Kidney tubule cell (primary cell): ENCODE measurements at regions not wholly inside any gene's neighbourhood (a gene's known extent, or its start where the extent isn't known, plus 50 kb on each side); places are given as distances from the start of the nearest gene placed in this dataset.

Source experiments
- DNase-seq: peaks from one replicate; pipeline ENCODE4 v3.0.0-alpha.2; 2018; ENCODE audit warnings: low spot score

GRCh38 chr5:20556115-20556763, 568.2 kb upstream of the CDH18 start:
- no peak for DNase-seq

- no peak for DNase-seq
Observed at GRCh38 chr5:20555034-20555433, 567.0 kb upstream of the CDH18 start.

GRCh38 chr5:20554001-20554400, 566.0 kb upstream of the CDH18 start:
- no peak for DNase-seq

- no peak for DNase-seq
Observed at GRCh38 chr5:20537911-20538703, 550.1 kb upstream of the CDH18 start.

- DNase-seq: no peak
Observed at GRCh38 chr5:20536813-20537212, 548.8 kb upstream of the CDH18 start.

GRCh38 chr5:20536341-20536740, 548.3 kb upstream of the CDH18 start:
- DNase-seq: no peak

- no peak for DNase-seq
Observed at GRCh38 chr5:20528471-20528870, 540.5 kb upstream of the CDH18 start.

GRCh38 chr5:20524991-20525529, 537.1 kb upstream of the CDH18 start:
- no peak for DNase-seq

GRCh38 chr5:20522905-20523482, 535.0 kb upstream of the CDH18 start:
- DNase-seq: no peak

- DNase-seq: no peak
Observed at GRCh38 chr5:20515606-20516005, 527.6 kb upstream of the CDH18 start.

GRCh38 chr5:20514145-20514544, 526.1 kb upstream of the CDH18 start:
- DNase-seq: no peak

GRCh38 chr5:20500546-20500945, 512.5 kb upstream of the CDH18 start:
- no peak for DNase-seq

GRCh38 chr5:20498926-20499325, 510.9 kb upstream of the CDH18 start:
- no peak for DNase-seq

- DNase-seq: no peak
Observed at GRCh38 chr5:20498102-20498501, 510.1 kb upstream of the CDH18 start.

GRCh38 chr5:20497356-20497755, 509.4 kb upstream of the CDH18 start:
- DNase-seq: no peak

GRCh38 chr5:20494706-20495105, 506.7 kb upstream of the CDH18 start:
- no peak for DNase-seq

GRCh38 chr5:20486826-20487225, 498.8 kb upstream of the CDH18 start:
- no peak for DNase-seq

- DNase-seq: no peak
Observed at GRCh38 chr5:20476016-20476415, 488.0 kb upstream of the CDH18 start.

GRCh38 chr5:20470997-20471396, 483.0 kb upstream of the CDH18 start:
- no peak for DNase-seq

- no peak for DNase-seq
Observed at GRCh38 chr5:20469792-20470191, 481.8 kb upstream of the CDH18 start.

- DNase-seq: no peak
Observed at GRCh38 chr5:20469390-20469789, 481.4 kb upstream of the CDH18 start.

- no peak for DNase-seq
Observed at GRCh38 chr5:20466512-20466911, 478.5 kb upstream of the CDH18 start.

GRCh38 chr5:20463206-20463605, 475.2 kb upstream of the CDH18 start:
- no peak for DNase-seq
